Karpas-422 (cell line): ENCODE measurements at regions not wholly inside any gene's neighbourhood (a gene's known extent, or its start where the extent isn't known, plus 50 kb on each side); places are given as distances from the start of the nearest gene placed in this dataset.

Experiments
- DNase-seq: peaks from one replicate; pipeline ENCODE4 v3.0.0-alpha.2; 2015
- H2AFZ ChIP-seq: fragments of 200-600 bp; sonication (generic); 2 replicates; pipeline ENCODE4 v1.6.1; 2014; ENCODE audit warnings: antibody characterized with exemption, low read length, mixed read lengths
- H3K27ac ChIP-seq: fragments of 200-600 bp; sonication (generic); 2 replicates; pipeline ENCODE4 v1.5.1; 2014; ENCODE audit warnings: mild to moderate bottlenecking, low read length, moderate library complexity
- H3K27me3 ChIP-seq: fragments of 200-600 bp; sonication (generic); 2 replicates; pipeline ENCODE4 v1.6.1; 2014; ENCODE audit warnings: low read length, mixed read lengths
- H3K36me3 ChIP-seq: fragments of 200-600 bp; sonication (generic); 2 replicates; pipeline ENCODE4 v1.6.1; 2014; ENCODE audit warnings: low read length, mixed read lengths; ENCODE audit not compliant: insufficient read depth
- H3K4me1 ChIP-seq: fragments of 200-600 bp; sonication (generic); 2 replicates; pipeline ENCODE4 v1.6.1; 2014; ENCODE audit warnings: mild to moderate bottlenecking, low read length, mixed read lengths
- H3K4me2 ChIP-seq: fragments of 200-600 bp; sonication (generic); 2 replicates; pipeline ENCODE4 v1.6.1; 2014; ENCODE audit warnings: low read length, low read depth, mild to moderate bottlenecking; ENCODE audit not compliant: poor library complexity, severe bottlenecking
- H3K4me3 ChIP-seq: fragments of 200-600 bp; sonication (generic); 2 replicates; pipeline ENCODE4 v1.5.1; 2014; ENCODE audit warnings: mild to moderate bottlenecking, antibody characterized with exemption, low read length, mixed read lengths
- H3K79me2 ChIP-seq: fragments of 200-600 bp; sonication (generic); 2 replicates; pipeline ENCODE4 v1.6.1; 2014; ENCODE audit warnings: mild to moderate bottlenecking, low read length, mixed read lengths
- H3K9ac ChIP-seq: fragments of 200-600 bp; sonication (generic); 2 replicates; pipeline ENCODE4 v1.6.0; 2014; ENCODE audit warnings: low read length
- H3K9me2 ChIP-seq: fragments of 200-600 bp; sonication (generic), shearing (Covaris generic); replicated peaks from 2 replicates; pipeline ENCODE4 v1.6.0; 2014; ENCODE audit warnings: mild to moderate bottlenecking, low read length, moderate library complexity; ENCODE audit not compliant: insufficient read depth
- H3K9me3 ChIP-seq: fragments of 300-700, 200-600 bp; sonication (generic); 2 replicates; pipeline ENCODE4 v1.6.1; 2014; ENCODE audit warnings: low read length, mixed read lengths
- H4K20me1 ChIP-seq: fragments of 200-600 bp; sonication (generic); 2 replicates; pipeline ENCODE4 v1.6.1; 2014; ENCODE audit warnings: mild to moderate bottlenecking, antibody characterized with exemption, low read length, low read depth; ENCODE audit not compliant: insufficient read depth

GRCh38 chr2:153230977-153231376 lies 247.6 kb downstream of the RPRM start:
- no peak for DNase-seq
- Histone ChIP-seq H3K9me2 (0 out of 2 replicates have a peak, but pooled peaks cover 4% of the 10 kb centered on the region), H3K36me3 (no peaks in the 10 kb centered on the region), H3K4me3 (no peak overlapping the region), H3K4me2 (no peak overlapping the region), H3K9ac (no peak overlapping the region), H3K9me3 (no peaks in the 10 kb centered on the region), H3K4me1 (no peaks in the 10 kb centered on the region), H3K79me2 (no peaks in the 10 kb centered on the region), H3K27me3 (peaks cover 3% of the 10 kb centered on the region; the same call in 1 of the 2 replicates), H3K27ac (no peak overlapping the region), H2AFZ (no peak overlapping the region), H4K20me1 (no peaks in the 10 kb centered on the region)

- H3K9me2 ChIP-seq = 0 out of 2 replicates have a peak, but pooled peaks cover 4% of the 10 kb centered on the region
- no peaks in the 10 kb centered on the region for H3K9me3 ChIP-seq
- no peak overlapping the region for H3K4me3 ChIP-seq
- DNase-seq = no peak
- H3K79me2 ChIP-seq = no peaks in the 10 kb centered on the region
- no peak overlapping the region for H2AFZ ChIP-seq
- H3K27ac ChIP-seq = no peak overlapping the region
- H3K27me3 ChIP-seq = peaks cover 3% of the 10 kb centered on the region; the same call in 1 of the 2 replicates
- H3K4me1 ChIP-seq = no peaks in the 10 kb centered on the region
- no peaks in the 10 kb centered on the region for H4K20me1 ChIP-seq
- H3K9ac ChIP-seq = no peak overlapping the region
- H3K4me2 ChIP-seq = no peak overlapping the region
- H3K36me3 ChIP-seq = no peaks in the 10 kb centered on the region
These were observed 249.7 kb downstream of the RPRM start for GRCh38 chr2:153228904-153229303.

- DNase-seq = no peak
- Histone ChIP-seq H3K27me3 (peaks cover 3% of the 10 kb centered on the region; the same call in 1 of the 2 replicates), H3K4me3 (no peak overlapping the region), H3K27ac (no peak overlapping the region), H3K9me3 (no peaks in the 10 kb centered on the region), H2AFZ (no peak overlapping the region), H3K9ac (no peak overlapping the region), H3K9me2 (0 out of 2 replicates have a peak, but pooled peaks cover 4% of the 10 kb centered on the region), H3K4me1 (no peaks in the 10 kb centered on the region), H3K79me2 (no peaks in the 10 kb centered on the region), H3K4me2 (no peak overlapping the region), H4K20me1 (no peaks in the 10 kb centered on the region), H3K36me3 (no peaks in the 10 kb centered on the region)
These were observed 250.6 kb downstream of the RPRM start for GRCh38 chr2:153227981-153228380.

GRCh38 chr2:153222231-153223165 lies 256.1 kb downstream of the RPRM start:
- H3K4me2 ChIP-seq = no peak overlapping the region
- H3K4me1 ChIP-seq = no peaks in the 10 kb centered on the region
- no peak overlapping the region for H3K4me3 ChIP-seq
- no peaks in the 10 kb centered on the region for H3K9me3 ChIP-seq
- H3K36me3 ChIP-seq = no peaks in the 10 kb centered on the region
- no peaks in the 10 kb centered on the region for H3K27me3 ChIP-seq
- no peaks in the 10 kb centered on the region for H3K9me2 ChIP-seq
- no peaks in the 10 kb centered on the region for H4K20me1 ChIP-seq
- H3K9ac ChIP-seq = no peak overlapping the region
- no peak for DNase-seq
- H2AFZ ChIP-seq = no peak overlapping the region
- H3K79me2 ChIP-seq = no peaks in the 10 kb centered on the region
- H3K27ac ChIP-seq = no peak overlapping the region

GRCh38 chr2:153221506-153221905 lies 257.1 kb downstream of the RPRM start:
- Histone ChIP-seq H3K27me3 (no peaks in the 10 kb centered on the region), H3K79me2 (no peaks in the 10 kb centered on the region), H3K9me3 (no peaks in the 10 kb centered on the region), H3K27ac (no peak overlapping the region), H3K9me2 (no peaks in the 10 kb centered on the region), H3K4me1 (no peaks in the 10 kb centered on the region), H3K4me3 (no peak overlapping the region), H3K36me3 (no peaks in the 10 kb centered on the region), H4K20me1 (no peaks in the 10 kb centered on the region), H3K9ac (no peak overlapping the region), H3K4me2 (no peak overlapping the region), H2AFZ (no peak overlapping the region)
- no peak for DNase-seq

GRCh38 chr2:153221087-153221486 lies 257.5 kb downstream of the RPRM start:
- no peak overlapping the region for H2AFZ ChIP-seq
- no peaks in the 10 kb centered on the region for H4K20me1 ChIP-seq
- no peaks in the 10 kb centered on the region for H3K4me1 ChIP-seq
- H3K27me3 ChIP-seq = no peaks in the 10 kb centered on the region
- H3K27ac ChIP-seq = no peak overlapping the region
- no peaks in the 10 kb centered on the region for H3K79me2 ChIP-seq
- no peaks in the 10 kb centered on the region for H3K36me3 ChIP-seq
- H3K4me2 ChIP-seq = no peak overlapping the region
- H3K4me3 ChIP-seq = no peak overlapping the region
- DNase-seq = no peak
- H3K9me3 ChIP-seq = no peaks in the 10 kb centered on the region
- no peak overlapping the region for H3K9ac ChIP-seq
- H3K9me2 ChIP-seq = no peaks in the 10 kb centered on the region

GRCh38 chr2:153218851-153219250 lies 259.7 kb downstream of the RPRM start:
- H2AFZ ChIP-seq = no peak overlapping the region
- no peak for DNase-seq

GRCh38 chr2:153214337-153214736 lies 264.2 kb downstream of the RPRM start:
- no peaks in the 10 kb centered on the region for H3K9me2 ChIP-seq
- no peak overlapping the region for H3K4me3 ChIP-seq
- no peak overlapping the region for H3K27ac ChIP-seq
- H3K9me3 ChIP-seq = no peaks in the 10 kb centered on the region
- H3K9ac ChIP-seq = no peak overlapping the region
- no peaks in the 10 kb centered on the region for H3K79me2 ChIP-seq
- no peak overlapping the region for H3K4me2 ChIP-seq
- H4K20me1 ChIP-seq = no peaks in the 10 kb centered on the region
- no peak for DNase-seq
- H3K36me3 ChIP-seq = no peaks in the 10 kb centered on the region
- no peaks in the 10 kb centered on the region for H3K27me3 ChIP-seq
- H3K4me1 ChIP-seq = no peaks in the 10 kb centered on the region
- no peak overlapping the region for H2AFZ ChIP-seq

More at GRCh38 chr2:153218851-153219250, 259.7 kb downstream of the RPRM start:
- H3K4me3 ChIP-seq = no peak overlapping the region
- no peaks in the 10 kb centered on the region for H4K20me1 ChIP-seq
- no peaks in the 10 kb centered on the region for H3K4me1 ChIP-seq
- H3K79me2 ChIP-seq = no peaks in the 10 kb centered on the region
- no peaks in the 10 kb centered on the region for H3K9me3 ChIP-seq
- H3K9me2 ChIP-seq = no peaks in the 10 kb centered on the region
- H3K27ac ChIP-seq = no peak overlapping the region
- no peak overlapping the region for H3K4me2 ChIP-seq
- H3K36me3 ChIP-seq = no peaks in the 10 kb centered on the region
- H3K27me3 ChIP-seq = no peaks in the 10 kb centered on the region
- no peak overlapping the region for H3K9ac ChIP-seq
